ENCODE measurements at regions not wholly inside any gene's neighbourhood (a gene's known extent, or its start where the extent isn't known, plus 50 kb on each side); places are given as distances from the start of the nearest gene placed in this dataset.

GRCh38 chr2:221283896-221284545 is 288.1 kb downstream of the EPHA4 start:
- Histone ChIP-seq H3K27ac (no peak overlapping the region), H3K36me3 (no peaks in the 10 kb centered on the region), H3K4me1 (ENCODE audit: insufficient read depth) (no peaks in the 10 kb centered on the region), H3K9me3 (no peaks in the 10 kb centered on the region), H3K4me3 (no peak overlapping the region), H3K27me3 (no peaks in the 10 kb centered on the region)
- no peak for TF ChIP-seq POLR2A (IDR thresholded peaks at IDR 0.05)
- no peak for TF ChIP-seq EP300 (IDR thresholded peaks at IDR 0.05)
- 77 to 85% (median 77%) methylated on average over 5 of the region's 5 CpGs for WGBS, 3 donors
- DNase-seq: no peak
- intact Hi-C loops (cut with DNase I): no loop called here

GRCh38 chr2:221285148-221285547 is 287.0 kb downstream of the EPHA4 start:
- H3K4me3 ChIP-seq: no peak overlapping the region
- H3K4me1 ChIP-seq (ENCODE audit: insufficient read depth): no peaks in the 10 kb centered on the region
- WGBS, 3 donors: 72 to 74% (median 73%) methylated on average over 2 of the region's 2 CpGs
- TF ChIP-seq CTCF (IDR thresholded peaks at IDR 0.05): no peak
- no peak for TF ChIP-seq POLR2A (IDR thresholded peaks at IDR 0.05)
- no peak for DNase-seq
- intact Hi-C loops (cut with DNase I): no loop called here
- no peaks in the 10 kb centered on the region for H3K36me3 ChIP-seq
- no peak overlapping the region for H3K27ac ChIP-seq
- no peaks in the 10 kb centered on the region for H3K27me3 ChIP-seq
- no peaks in the 10 kb centered on the region for H3K9me3 ChIP-seq

DNA sequence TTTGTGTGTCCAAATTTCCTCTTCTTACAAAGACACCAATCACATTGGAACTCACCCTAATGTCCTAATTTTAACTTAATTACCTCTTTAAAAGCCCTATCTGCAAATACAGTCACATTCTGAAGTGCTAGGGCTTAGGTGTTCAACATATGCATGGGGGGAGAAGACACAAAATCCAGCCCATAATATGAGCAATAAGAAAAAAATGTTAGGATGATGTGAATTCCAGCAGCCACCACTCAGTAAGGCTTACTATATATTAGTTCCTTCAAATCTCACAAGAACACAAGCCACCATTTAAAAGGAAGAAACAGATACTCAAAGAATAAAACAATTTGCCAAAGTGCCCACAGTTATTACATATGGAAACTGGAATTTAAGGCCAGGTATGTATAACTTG is 285.7 kb downstream of the EPHA4 start:
- TF ChIP-seq EP300 (IDR thresholded peaks at IDR 0.05) (no peak), CTCF (IDR thresholded peaks at IDR 0.05) (no peak), POLR2A (IDR thresholded peaks at IDR 0.05) (no peak)
- no peaks in the 10 kb centered on the region for H3K27me3 ChIP-seq
- H3K4me1 ChIP-seq (ENCODE audit: insufficient read depth): no peaks in the 10 kb centered on the region
- no peak for DNase-seq
- H3K36me3 ChIP-seq: no peaks in the 10 kb centered on the region
- H3K9me3 ChIP-seq: no peaks in the 10 kb centered on the region
- intact Hi-C loops (cut with DNase I): no loop called here
- no peak overlapping the region for H3K4me3 ChIP-seq
- no peak overlapping the region for H3K27ac ChIP-seq

- intact Hi-C loops (cut with DNase I): no loop called here
These were observed 282.7 kb downstream of the EPHA4 start for GRCh38 chr2:221289389-221289788.

More at GRCh38 chr2:221289389-221289788, 282.7 kb downstream of the EPHA4 start:
- H3K27ac ChIP-seq: no peak overlapping the region
- H3K27me3 ChIP-seq: no peaks in the 10 kb centered on the region
- H3K36me3 ChIP-seq: no peaks in the 10 kb centered on the region
- H3K4me3 ChIP-seq: no peak overlapping the region
- 77 to 83% (median 79%) methylated on average over 3 of the region's 3 CpGs for WGBS, 3 donors
- H3K4me1 ChIP-seq (ENCODE audit: insufficient read depth): no peaks in the 10 kb centered on the region
- no peaks in the 10 kb centered on the region for H3K9me3 ChIP-seq
- no peak for TF ChIP-seq EP300 (IDR thresholded peaks at IDR 0.05)
- no peak for TF ChIP-seq CTCF (IDR thresholded peaks at IDR 0.05)
- no peak for TF ChIP-seq POLR2A (IDR thresholded peaks at IDR 0.05)
- DNase-seq: no peak
